ENCODE measurements at regions not wholly inside any gene's neighbourhood (a gene's known extent, or its start where the extent isn't known, plus 50 kb on each side); places are given as distances from the start of the nearest gene placed in this dataset.

- H3K4me3 Mint-ChIP-seq (ENCODE audit: unreplicated experiment) = no peak overlapping the region
- TF ChIP-seq CTCF (IDR thresholded peaks at IDR 0.05; ENCODE audit: unreplicated experiment) = no peak
- H3K27me3 Mint-ChIP-seq (ENCODE audit: insufficient read depth, unreplicated experiment) = no peaks in the 10 kb centered on the region
- POLR2A ChIA-PET = no interaction called here
- CTCF ChIA-PET = interaction anchor here (1.1 kb wide), 1 partner anchor 10 kb away, joined by 4 read pairs; no protein-coding TSS in a partner anchor
- intact Hi-C loops (cut with micrococcal nuclease) = no loop called here
- DNase-seq (ENCODE audit: unreplicated experiment) = no peak
- H3K9me3 Mint-ChIP-seq (ENCODE audit: unreplicated experiment) = no peaks in the 10 kb centered on the region
- H3K36me3 Mint-ChIP-seq (ENCODE audit: insufficient read depth, unreplicated experiment) = no peaks in the 10 kb centered on the region
- no TSS peak for BruUV-seq (replicated peaks)
- no peak overlapping the region for H3K27ac Mint-ChIP-seq (ENCODE audit: low read depth, unreplicated experiment)
- no peaks in the 10 kb centered on the region for H3K4me1 Mint-ChIP-seq (ENCODE audit: insufficient read depth, unreplicated experiment)
Observed at GRCh38 chr9:135219676-135220600, 132.5 kb downstream of the OLFM1 start.

- no peak for DNase-seq (ENCODE audit: unreplicated experiment)
- no peak for TF ChIP-seq CTCF (IDR thresholded peaks at IDR 0.05; ENCODE audit: unreplicated experiment)
- no TSS peak for BruUV-seq (replicated peaks)
- POLR2A ChIA-PET = no interaction called here
- H3K4me1 Mint-ChIP-seq (ENCODE audit: insufficient read depth, unreplicated experiment) = no peaks in the 10 kb centered on the region
- CTCF ChIA-PET = interaction anchor here (1.1 kb wide), 1 partner anchor 11 kb away, joined by 4 read pairs; no protein-coding TSS in a partner anchor
- H3K4me3 Mint-ChIP-seq (ENCODE audit: unreplicated experiment) = no peak overlapping the region
- no peaks in the 10 kb centered on the region for H3K27me3 Mint-ChIP-seq (ENCODE audit: insufficient read depth, unreplicated experiment)
- no peak overlapping the region for H3K27ac Mint-ChIP-seq (ENCODE audit: low read depth, unreplicated experiment)
- H3K9me3 Mint-ChIP-seq (ENCODE audit: unreplicated experiment) = no peaks in the 10 kb centered on the region
- intact Hi-C loops (cut with micrococcal nuclease) = no loop called here
- H3K36me3 Mint-ChIP-seq (ENCODE audit: insufficient read depth, unreplicated experiment) = no peaks in the 10 kb centered on the region
Observed at GRCh38 chr9:135220601-135221575, 133.4 kb downstream of the OLFM1 start.

DNA sequence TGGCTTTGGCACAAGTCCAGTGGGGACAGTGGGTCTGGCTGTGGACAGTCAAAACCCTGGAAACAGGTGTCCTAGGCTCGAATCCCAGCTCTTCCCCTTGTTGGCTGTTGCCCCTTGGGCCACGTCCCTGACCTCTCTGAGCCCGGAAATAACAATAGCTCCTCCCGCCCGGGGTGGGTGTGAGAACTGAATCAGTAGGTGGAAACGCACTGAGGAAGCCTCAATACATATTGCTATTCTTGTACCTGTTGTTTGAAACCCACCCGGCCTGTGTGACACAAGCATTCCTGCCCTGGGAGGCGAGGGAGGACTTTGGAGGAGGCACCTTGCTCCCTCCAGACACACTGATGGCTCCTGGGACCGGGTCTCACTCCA lies 134.1 kb downstream of the OLFM1 start:
- CTCF ChIA-PET = no interaction called here
- Mint-ChIP-seq H3K4me3 (ENCODE audit: unreplicated experiment) (no peak overlapping the region), H3K4me1 (ENCODE audit: insufficient read depth, unreplicated experiment) (no peaks in the 10 kb centered on the region), H3K27me3 (ENCODE audit: insufficient read depth, unreplicated experiment) (no peaks in the 10 kb centered on the region), H3K27ac (ENCODE audit: low read depth, unreplicated experiment) (no peak overlapping the region), H3K36me3 (ENCODE audit: insufficient read depth, unreplicated experiment) (no peaks in the 10 kb centered on the region), H3K9me3 (ENCODE audit: unreplicated experiment) (no peaks in the 10 kb centered on the region)
- BruUV-seq (replicated peaks) = no TSS peak
- TF ChIP-seq CTCF (IDR thresholded peaks at IDR 0.05; ENCODE audit: unreplicated experiment) = no peak
- DNase-seq (ENCODE audit: unreplicated experiment) = no peak
- intact Hi-C loops (cut with micrococcal nuclease) = no loop called here
- POLR2A ChIA-PET = no interaction called here

Measured in MCF 10A (cell line).